Hepatocyte (in vitro differentiated cells): ENCODE measurements at regions not wholly inside any gene's neighbourhood (a gene's known extent, or its start where the extent isn't known, plus 50 kb on each side); places are given as distances from the start of the nearest gene placed in this dataset.

Experiments
- CTCF ChIP-seq: fragments of 200-600 bp; sonication (generic); IDR thresholded peaks from 2 replicates; pipeline ENCODE4 v1.5.1; 2016; ENCODE audit warnings: antibody characterized with exemption, mild to moderate bottlenecking; ENCODE audit not compliant: poor library complexity
- EZH2 ChIP-seq: fragments of 200-600 bp; sonication (generic); IDR thresholded peaks from 2 replicates; pipeline ENCODE4 v1.6.1; 2016; ENCODE audit warnings: antibody characterized with exemption, mild to moderate bottlenecking, borderline replicate concordance

GRCh38 chrX:37946197-37946596 is 60.2 kb upstream of the SYTL5 start:
- TF ChIP-seq CTCF (no peak), EZH2 (no peak)
